DMS153 treated with DMSO at 0.1 percent for 48 hours (cell line): ENCODE measurements at regions not wholly inside any gene's neighbourhood (a gene's known extent, or its start where the extent isn't known, plus 50 kb on each side); places are given as distances from the start of the nearest gene placed in this dataset.
"Not testable (repeated sequence)": the region's sequence is repeated elsewhere in the genome, so short reads cannot be mapped to it uniquely, and the experiment has no call there.

Source experiments
- DNase-seq: peaks from one replicate; lab custom pipeline; 2025; ENCODE audit not compliant: unreplicated experiment; lab: John Stamatoyannopoulos, UW

DNA sequence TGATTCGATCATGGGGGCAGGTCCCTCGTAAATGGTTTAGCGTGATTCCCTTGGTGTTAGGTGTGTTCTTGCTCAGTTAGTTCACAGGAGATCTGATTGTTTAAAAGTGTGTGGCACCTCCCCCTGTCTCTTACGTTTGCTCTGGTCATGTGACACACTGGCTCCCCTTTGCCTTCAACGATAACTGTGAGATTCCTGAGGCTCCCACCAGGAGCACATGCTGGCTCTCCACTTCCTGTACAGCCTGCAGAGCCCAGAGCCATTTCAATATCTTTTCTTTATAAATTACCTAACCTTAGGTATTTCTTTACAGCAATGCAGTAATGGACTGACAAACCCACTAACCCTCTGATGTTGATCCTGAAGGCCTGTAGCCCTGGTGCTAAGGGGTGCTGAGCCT lies 141.9 kb downstream of the FCRL5 start:
- no peak for DNase-seq

- no peak for DNase-seq
Observed at GRCh38 chr1:157409927-157410326, 142.4 kb downstream of the FCRL5 start.

DNA sequence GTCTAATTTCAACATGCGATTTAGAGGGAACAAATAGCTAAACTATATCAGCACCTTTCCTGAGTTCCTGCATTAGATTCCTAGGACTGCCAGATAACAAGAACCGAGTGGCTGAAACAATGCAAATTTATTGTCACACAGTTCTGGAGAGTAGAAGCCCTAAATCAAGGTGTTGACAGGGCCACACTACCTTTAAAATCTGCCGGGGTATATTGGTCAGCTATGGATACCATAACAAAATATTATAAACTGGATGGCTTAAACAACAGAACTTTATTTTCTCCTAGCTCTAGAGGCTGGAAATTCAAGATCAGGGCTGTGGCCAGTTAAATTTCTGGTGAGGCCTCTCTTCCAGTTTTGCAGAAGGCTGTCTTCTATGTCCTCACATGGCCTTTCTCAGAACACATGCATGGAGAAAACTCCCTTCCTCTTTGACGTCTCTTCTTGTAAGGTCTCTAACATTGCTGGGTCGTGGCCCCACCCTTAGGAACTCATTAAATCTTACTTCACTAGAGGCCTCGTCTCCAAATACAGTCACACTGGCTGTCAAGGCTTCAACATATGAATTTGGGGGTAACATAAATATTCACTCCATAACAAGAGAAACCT lies 144.3 kb downstream of the FCRL5 start:
- no peak for DNase-seq

- DNase-seq = no peak
Observed at GRCh38 chr1:157407367-157407766, 144.9 kb downstream of the FCRL5 start.

DNA sequence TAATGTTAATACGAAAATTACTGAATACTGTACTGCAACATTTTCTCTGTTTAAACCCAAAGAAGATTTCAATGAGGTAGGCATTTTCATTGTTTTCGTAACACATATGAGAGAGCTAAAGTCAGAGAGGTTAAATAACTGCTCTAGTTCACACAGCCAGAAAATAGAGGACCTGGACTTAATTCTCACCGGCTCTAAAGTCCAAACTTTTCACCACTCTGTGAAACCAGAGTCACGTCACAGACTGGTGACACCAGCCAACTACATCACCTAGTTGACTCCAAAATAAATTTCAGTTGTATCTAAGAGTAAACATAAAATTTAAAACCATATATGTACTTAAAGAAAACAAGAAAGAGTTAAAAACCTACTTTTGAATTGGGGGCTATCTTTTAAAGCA lies 146.7 kb downstream of the FCRL5 start:
- DNase-seq = no peak

- no peak for DNase-seq
Observed at GRCh38 chr1:157404614-157405013, 147.7 kb downstream of the FCRL5 start.

GRCh38 chr1:157404063-157404501 lies 148.2 kb downstream of the FCRL5 start:
- DNase-seq = no peak

DNA sequence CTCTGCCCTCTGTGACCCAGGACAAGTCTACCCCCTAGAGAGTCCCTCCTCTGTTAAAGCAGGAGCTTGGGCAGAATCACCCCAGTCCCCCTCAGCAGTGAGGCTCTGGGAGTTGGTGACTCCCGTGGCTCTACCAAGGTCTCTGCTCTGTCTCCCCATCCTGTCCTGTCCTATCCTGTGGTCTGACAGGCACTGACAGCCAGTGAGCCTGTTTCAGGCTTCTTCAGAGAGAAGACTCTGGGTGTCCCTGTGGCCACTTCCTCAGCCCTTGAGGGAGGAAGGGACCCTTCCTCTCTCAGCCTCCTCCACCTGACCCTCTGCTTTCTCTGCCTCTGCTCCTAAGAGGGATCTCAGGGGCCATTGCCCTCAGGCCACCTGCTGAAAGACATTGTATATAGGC lies 148.7 kb downstream of the FCRL5 start:
- DNase-seq = no peak

- DNase-seq = peak; percentile 16
Observed at GRCh38 chr1:157403203-157403602, 149.1 kb downstream of the FCRL5 start.

DNA sequence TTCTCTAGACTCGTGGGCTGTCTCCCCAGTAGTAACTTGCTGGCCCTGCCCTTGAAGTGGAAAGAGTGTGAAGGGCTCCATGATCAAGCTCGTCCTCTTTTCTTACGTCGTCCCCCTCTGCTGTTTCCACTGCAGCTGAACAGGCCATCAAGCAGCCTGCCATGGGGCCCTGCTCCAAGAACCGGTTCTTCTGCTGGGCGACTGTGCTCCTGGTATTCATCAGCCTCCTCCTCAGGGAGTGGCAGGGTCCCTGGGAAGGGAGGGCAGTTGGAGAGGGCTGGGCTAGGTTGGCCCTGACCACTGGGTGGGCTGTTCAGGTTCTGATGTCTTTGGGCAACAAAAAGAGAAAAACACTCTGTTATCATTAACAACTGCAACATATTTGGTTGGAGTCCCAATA lies 151.5 kb downstream of the FCRL5 start:
- no peak for DNase-seq

GRCh38 chr1:157399984-157400382 lies 152.3 kb downstream of the FCRL5 start:
- no peak for DNase-seq

- no peak for DNase-seq
Observed at GRCh38 chr1:157399343-157399983, 152.9 kb downstream of the FCRL5 start.

DNA sequence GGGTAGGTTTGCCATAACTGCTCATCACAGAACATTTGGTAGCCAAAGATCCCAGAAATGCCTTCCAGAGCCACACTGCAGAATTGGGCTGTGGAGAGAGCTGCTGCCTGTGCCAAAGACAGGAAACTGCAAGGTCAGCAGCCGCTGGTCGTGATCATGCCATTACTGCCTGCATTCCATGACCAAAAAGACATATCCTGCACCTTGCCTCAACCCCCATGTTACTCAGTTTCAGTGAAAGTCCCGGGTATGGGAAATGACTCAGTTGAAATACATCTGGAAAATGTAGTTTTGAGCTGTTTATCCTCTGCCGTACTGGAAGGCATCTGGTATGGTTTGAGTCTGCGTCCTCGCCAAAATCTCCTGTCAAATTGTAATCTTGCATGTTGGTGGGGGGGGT lies 161.7 kb downstream of the FCRL5 start:
- DNase-seq = no peak

- DNase-seq = no peak
Observed at GRCh38 chr1:157388057-157388456, 164.3 kb downstream of the FCRL5 start.

DNA sequence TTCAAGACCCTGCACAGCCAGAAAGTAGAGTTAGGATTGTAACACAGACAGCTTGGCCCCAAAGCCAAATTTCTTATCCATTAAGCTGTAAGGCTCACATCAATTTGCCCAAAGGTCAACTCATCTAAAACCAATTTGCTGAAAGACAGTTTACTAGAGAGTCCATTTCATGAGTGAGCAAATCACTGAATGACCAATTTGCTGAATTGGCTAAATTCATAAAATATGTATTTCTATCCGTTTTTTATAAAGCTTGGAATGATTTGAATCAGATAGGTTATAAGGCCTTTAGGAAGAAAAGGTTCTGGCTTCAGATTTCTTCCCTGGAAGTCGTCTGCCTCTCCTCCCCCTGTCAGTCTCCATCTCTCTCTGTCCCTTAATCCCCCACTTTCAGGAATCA lies 168.1 kb downstream of the FCRL5 start:
- no peak for DNase-seq

DNA sequence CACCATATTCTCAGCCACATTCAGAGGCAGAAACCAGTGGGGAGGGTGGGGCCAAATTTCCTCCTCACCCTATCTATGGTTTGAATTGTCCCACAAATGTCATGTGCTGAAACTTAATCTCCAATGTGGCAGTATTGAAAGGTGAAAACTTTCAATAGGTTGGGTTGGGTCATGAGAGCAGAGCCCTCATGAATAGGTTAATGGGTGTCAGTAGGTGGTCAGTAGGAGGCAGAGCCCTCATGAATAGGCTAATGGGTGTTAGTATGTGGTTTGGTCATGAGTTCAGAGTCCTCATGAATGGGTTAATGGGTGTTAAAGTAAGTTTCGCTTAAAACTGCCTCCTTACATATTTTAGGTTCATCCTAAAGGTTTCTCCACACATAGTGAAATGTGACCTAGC lies 170.0 kb downstream of the FCRL5 start:
- DNase-seq = no peak

DNA sequence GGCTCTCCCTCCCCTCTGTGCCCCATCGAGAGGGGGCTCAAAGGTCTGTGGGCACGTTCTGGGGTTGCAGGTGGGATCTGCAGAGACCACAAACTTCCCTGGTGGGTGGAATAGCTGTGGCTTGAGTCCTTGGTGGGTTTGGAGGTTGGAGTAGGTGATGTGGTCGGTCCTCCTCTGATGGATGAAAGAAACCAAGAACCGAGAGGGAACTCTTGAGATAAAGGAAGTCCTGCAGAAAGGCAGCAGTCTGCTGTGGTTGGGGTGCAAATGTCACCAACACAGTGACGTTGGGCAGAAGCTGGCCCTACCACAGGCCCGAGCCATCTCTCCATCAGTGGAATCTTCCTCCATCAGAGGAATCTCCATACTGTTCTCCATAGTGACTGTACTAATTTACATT lies 171.8 kb downstream of the FCRL5 start:
- no peak for DNase-seq

- not testable (repeated sequence) for DNase-seq
Observed at GRCh38 chr1:157377280-157377713, 175.0 kb downstream of the FCRL5 start.

GRCh38 chr1:157376681-157377080 lies 175.6 kb downstream of the FCRL5 start:
- no peak for DNase-seq

- not testable (repeated sequence) for DNase-seq
Observed at GRCh38 chr1:157372311-157372710, 180.0 kb downstream of the FCRL5 start.

DNA sequence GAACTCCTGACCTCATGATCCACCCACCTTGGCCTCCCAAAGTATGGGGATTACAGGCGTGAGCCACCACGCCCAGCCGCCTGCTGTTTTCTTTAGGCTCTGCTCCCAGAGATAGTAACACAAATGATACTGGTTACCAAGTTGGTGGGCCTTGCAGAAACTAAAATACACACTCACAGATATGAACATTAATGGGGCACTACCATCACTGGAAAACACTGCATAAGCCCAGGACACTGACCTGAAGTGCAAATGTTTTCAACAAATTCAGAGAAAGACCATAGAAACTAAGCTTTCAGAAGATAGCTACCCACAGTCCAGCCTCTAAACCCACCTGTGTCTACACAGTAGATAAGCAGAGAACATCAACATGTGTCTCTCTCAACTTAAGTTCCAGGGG lies 180.5 kb downstream of the FCRL5 start:
- DNase-seq = no peak

- DNase-seq = no peak
Observed at GRCh38 chr1:157371221-157371620, 181.1 kb downstream of the FCRL5 start.

GRCh38 chr1:157370698-157371097 lies 181.6 kb downstream of the FCRL5 start:
- DNase-seq = no peak
